Epithelial cell of esophagus (primary cell): ENCODE measurements at regions not wholly inside any gene's neighbourhood (a gene's known extent, or its start where the extent isn't known, plus 50 kb on each side); places are given as distances from the start of the nearest gene placed in this dataset.

Source experiments
- DNase-seq: peaks from one replicate; pipeline ENCODE4 v3.0.0; 2010; ENCODE audit warnings: low read depth
- H3K4me3 ChIP-seq: 2 replicates; pipeline ENCODE4 v1.5.1; 2011; ENCODE audit warnings: mild to moderate bottlenecking, low read length, control low read depth
- CTCF ChIP-seq: IDR thresholded peaks from 2 replicates; pipeline ENCODE4 v1.5.1; 2011; ENCODE audit warnings: low read depth, mild to moderate bottlenecking, low read length, control low read depth, inconsistent platforms; ENCODE audit not compliant: insufficient read depth; ENCODE audit errors: missing control alignments

- no peak for TF ChIP-seq CTCF
- H3K4me3 ChIP-seq: no peak overlapping the region
- DNase-seq: no peak
These were observed 51.1 kb upstream of the NHSL1 start for GRCh38 chr6:138550346-138550767.

GRCh38 chr6:138554146-138554545 lies 54.9 kb upstream of the NHSL1 start:
- H3K4me3 ChIP-seq: no peak overlapping the region
- TF ChIP-seq CTCF: no peak
- no peak for DNase-seq

- no peak overlapping the region for H3K4me3 ChIP-seq
- TF ChIP-seq CTCF: no peak
- DNase-seq: peak; percentile 62
These were observed 56.2 kb upstream of the NHSL1 start for GRCh38 chr6:138555421-138555988.

- DNase-seq: no peak
- no peak for TF ChIP-seq CTCF
- no peak overlapping the region for H3K4me3 ChIP-seq
These were observed 57.9 kb upstream of the NHSL1 start for GRCh38 chr6:138557147-138557546.

GRCh38 chr6:138559143-138559542 lies 59.8 kb upstream of the NHSL1 start:
- no peak for DNase-seq
- no peak for TF ChIP-seq CTCF

GRCh38 chr6:138560130-138560860 lies 61.0 kb upstream of the NHSL1 start:
- TF ChIP-seq CTCF: no peak
- H3K4me3 ChIP-seq: no peak overlapping the region
- no peak for DNase-seq

More at GRCh38 chr6:138559143-138559542, 59.8 kb upstream of the NHSL1 start:
- no peak overlapping the region for H3K4me3 ChIP-seq

- TF ChIP-seq CTCF: no peak
These were observed 63.4 kb upstream of the NHSL1 start for GRCh38 chr6:138562691-138563090.

More at GRCh38 chr6:138562691-138563090, 63.4 kb upstream of the NHSL1 start:
- DNase-seq: no peak
- H3K4me3 ChIP-seq: no peak overlapping the region
